Mammary epithelial cell (primary cell): ENCODE measurements at regions not wholly inside any gene's neighbourhood (a gene's known extent, or its start where the extent isn't known, plus 50 kb on each side); places are given as distances from the start of the nearest gene placed in this dataset.

Experiments
- EZH2 ChIP-seq: IDR thresholded peaks from 2 replicates; pipeline ENCODE4 v1.6.1; 2012; ENCODE audit warnings: low read length, inconsistent platforms, borderline replicate concordance
- TF ChIP-seq, protein P1 (sequence below), 2 donors: IDR thresholded peaks in 1 of 2; conservative IDR thresholded peaks in 1 of 2; 2 replicates each; pipeline ENCODE4 v1.5.1; 2011 to 2012; ENCODE audit warnings: inconsistent platforms in 2 of 2, low read length in 2 of 2, mild to moderate bottlenecking in 2 of 2, control low read depth in 1 of 2, low read depth in 1 of 2; ENCODE audit not compliant: insufficient read depth in 1 of 2; ENCODE audit errors: extremely low read depth in 1 of 2

DNA sequence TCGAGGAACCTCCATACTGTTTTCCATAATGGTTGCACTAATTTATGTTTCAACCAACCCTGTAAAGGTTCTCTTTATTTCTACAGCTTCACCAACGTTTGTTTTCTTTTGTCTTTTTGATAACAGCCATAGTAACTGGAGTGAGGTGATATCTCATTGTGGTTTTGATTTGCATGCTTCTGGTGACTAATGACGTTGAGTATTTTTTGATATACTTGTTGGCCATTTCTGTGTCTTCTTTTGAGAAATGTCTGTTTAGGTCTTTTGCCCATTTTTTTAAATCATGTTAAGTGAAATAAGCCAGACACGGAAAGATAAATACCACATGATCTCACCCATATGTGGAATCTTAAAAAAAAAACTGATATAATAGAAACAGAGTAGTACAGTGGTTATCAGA is 74.8 kb upstream of the SMIM21 start:
- TF ChIP-seq, protein P1, sequence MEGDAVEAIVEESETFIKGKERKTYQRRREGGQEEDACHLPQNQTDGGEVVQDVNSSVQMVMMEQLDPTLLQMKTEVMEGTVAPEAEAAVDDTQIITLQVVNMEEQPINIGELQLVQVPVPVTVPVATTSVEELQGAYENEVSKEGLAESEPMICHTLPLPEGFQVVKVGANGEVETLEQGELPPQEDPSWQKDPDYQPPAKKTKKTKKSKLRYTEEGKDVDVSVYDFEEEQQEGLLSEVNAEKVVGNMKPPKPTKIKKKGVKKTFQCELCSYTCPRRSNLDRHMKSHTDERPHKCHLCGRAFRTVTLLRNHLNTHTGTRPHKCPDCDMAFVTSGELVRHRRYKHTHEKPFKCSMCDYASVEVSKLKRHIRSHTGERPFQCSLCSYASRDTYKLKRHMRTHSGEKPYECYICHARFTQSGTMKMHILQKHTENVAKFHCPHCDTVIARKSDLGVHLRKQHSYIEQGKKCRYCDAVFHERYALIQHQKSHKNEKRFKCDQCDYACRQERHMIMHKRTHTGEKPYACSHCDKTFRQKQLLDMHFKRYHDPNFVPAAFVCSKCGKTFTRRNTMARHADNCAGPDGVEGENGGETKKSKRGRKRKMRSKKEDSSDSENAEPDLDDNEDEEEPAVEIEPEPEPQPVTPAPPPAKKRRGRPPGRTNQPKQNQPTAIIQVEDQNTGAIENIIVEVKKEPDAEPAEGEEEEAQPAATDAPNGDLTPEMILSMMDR (conservative IDR thresholded peaks at IDR 0.05 in 1 of 2, IDR thresholded peaks at IDR 0.05 in 1 of 2; ENCODE audit: extremely low read depth in 1 of 2, insufficient read depth in 1 of 2, low read depth in 1 of 2, low read length in 2 of 2), result no peak
- no peak for TF ChIP-seq EZH2
